ENCODE measurements at regions not wholly inside any gene's neighbourhood (a gene's known extent, or its start where the extent isn't known, plus 50 kb on each side); places are given as distances from the start of the nearest gene placed in this dataset.

DNA sequence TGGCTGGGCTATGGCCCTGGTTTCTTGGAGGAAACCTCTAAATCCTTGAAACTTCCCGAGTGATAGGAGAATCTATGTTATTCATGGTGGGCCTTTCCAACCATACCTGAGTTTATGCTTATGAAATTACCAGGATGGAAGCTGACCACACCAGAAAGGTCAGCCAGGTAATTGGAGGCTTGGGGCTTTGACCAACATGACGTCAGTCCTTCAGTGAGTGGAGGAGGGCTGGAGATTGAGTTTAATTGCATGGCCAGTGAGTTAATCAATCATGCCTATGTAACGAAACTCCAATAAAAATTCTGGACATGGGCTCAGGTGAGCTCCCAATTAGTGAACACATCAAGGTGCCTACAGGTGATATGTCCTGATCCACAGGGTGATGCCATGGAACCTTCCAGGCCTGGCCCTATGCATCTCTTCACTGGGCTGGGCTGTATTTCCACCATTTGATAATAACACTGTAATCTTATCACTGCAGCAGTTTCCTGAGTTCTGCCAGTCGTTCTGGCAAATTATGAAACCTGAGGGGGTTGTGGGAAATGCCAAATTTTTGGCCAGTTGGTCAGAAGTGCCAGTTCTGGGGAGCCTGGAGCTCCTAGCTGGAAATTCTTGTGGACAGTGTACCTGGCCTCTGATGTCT lies 106.5 kb downstream of the CDH26 start:
- DNase-seq: no peak

DNA sequence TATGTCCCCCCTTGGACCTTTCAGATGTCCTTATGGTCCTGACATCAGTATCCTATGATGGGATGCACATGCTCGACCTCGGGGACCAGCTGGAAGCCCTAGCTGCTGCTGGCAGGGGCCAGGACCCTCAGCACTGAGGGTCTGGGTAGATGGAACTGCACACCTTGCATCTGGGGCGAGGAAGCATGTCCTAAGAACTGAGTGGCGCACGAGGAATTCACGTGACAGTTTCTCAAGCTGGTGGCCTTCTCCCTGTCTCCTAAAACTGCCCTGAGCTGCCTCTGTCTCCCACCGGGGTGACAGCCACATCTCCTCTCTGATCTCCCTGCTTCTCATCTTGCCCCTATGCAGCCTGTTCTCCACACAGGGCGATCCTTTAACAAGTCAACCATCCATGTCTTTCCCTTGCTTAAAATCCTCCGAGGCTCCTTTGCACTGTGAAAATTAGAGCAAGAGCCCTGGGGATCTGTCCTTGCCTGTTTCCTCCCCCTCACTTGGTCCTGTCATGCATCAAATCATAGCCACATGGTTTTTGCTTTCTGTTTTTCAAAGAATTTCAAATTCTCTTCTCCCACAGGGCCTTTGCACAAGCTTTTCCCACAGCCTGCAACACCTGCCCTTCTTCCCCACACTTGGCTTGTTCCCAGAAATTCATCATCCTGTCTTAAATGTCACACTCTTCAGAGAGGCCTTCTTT lies 107.7 kb downstream of the CDH26 start:
- no peak for DNase-seq

- DNase-seq: no peak
These were observed 108.2 kb downstream of the CDH26 start for GRCh38 chr20:60066438-60066823.

GRCh38 chr20:60068509-60068908 lies 110.3 kb downstream of the CDH26 start:
- DNase-seq: no peak

- no peak for DNase-seq
These were observed 111.4 kb downstream of the CDH26 start for GRCh38 chr20:60069656-60070055.

DNA sequence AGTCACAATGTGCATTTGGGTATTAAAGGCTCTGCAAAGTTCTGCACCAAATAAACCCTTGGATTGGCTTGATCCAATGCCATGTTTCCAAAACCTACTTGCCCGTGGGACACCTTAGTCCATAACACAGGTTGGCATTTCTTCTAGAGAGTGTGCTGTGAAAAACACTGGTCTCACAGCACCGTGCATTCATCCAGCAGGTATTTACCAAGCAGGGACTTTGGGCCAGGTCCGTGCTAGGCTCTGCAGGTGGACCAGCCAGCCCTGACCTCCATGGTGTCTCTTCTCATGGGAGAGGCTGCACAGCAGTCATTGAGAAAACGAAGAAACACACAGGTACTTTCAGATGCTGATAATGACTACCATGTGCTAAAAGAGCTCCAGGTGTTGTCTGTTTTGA lies 112.6 kb downstream of the CDH26 start:
- no peak for DNase-seq

GRCh38 chr20:60071965-60072364 lies 113.7 kb downstream of the CDH26 start:
- DNase-seq: no peak

DNA sequence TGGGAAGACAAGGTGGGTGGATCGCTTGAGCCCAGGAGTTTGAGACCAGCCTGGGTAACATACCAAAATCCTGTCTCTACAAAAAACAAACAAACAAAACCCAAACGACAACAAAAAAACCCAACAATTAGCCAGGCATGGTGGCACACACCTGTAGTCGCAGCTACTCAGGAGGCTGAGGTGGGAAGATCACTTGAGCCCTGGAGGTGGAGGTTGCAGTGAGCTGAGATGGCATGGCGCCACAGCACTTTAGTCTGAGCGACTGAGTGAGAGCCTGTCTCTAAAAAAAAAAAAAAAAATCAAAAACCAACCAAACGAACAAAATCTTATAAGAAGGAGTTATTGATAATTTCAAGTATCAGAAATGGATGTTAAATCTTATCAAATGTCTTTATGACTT lies 114.9 kb downstream of the CDH26 start:
- DNase-seq: no peak

DNA sequence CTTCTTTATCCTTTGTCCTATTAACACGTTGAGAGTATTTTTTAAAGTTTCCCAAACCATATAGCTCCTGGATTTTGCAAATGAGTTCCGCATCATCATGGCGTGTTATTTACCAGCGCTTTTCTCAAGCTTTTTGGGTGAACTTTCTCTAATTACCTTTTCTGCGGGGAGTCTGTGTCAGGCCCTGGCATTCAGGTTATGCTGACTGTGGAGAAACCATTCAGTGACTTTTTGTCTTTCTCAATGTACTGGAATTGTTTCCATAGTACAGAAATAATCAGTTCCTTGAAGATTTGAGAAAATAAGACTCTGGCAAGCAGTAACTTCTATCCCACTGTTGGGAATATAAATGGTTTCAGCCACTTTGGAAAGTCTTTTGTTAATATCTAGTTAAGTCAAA lies 115.3 kb downstream of the CDH26 start:
- DNase-seq: no peak

DNA sequence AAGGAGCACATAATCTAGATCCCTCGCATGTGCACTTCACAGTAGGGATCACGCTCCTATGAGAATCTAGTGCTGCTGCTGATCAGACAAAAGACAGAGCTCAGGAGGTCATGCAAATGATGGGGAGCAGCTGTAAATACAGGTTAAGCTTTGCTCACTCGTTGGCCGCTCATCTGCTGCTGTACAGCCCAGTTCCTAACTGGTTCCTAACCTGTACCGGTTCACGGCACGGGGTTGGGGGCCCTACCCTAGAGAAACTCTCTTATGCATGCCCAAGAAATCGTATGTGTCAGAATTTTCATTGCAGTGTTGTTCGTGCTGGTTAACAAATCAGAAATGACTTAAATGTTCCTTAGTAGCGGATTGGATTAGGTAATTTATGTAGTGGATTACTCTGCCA lies 116.1 kb downstream of the CDH26 start:
- DNase-seq: no peak

DNA sequence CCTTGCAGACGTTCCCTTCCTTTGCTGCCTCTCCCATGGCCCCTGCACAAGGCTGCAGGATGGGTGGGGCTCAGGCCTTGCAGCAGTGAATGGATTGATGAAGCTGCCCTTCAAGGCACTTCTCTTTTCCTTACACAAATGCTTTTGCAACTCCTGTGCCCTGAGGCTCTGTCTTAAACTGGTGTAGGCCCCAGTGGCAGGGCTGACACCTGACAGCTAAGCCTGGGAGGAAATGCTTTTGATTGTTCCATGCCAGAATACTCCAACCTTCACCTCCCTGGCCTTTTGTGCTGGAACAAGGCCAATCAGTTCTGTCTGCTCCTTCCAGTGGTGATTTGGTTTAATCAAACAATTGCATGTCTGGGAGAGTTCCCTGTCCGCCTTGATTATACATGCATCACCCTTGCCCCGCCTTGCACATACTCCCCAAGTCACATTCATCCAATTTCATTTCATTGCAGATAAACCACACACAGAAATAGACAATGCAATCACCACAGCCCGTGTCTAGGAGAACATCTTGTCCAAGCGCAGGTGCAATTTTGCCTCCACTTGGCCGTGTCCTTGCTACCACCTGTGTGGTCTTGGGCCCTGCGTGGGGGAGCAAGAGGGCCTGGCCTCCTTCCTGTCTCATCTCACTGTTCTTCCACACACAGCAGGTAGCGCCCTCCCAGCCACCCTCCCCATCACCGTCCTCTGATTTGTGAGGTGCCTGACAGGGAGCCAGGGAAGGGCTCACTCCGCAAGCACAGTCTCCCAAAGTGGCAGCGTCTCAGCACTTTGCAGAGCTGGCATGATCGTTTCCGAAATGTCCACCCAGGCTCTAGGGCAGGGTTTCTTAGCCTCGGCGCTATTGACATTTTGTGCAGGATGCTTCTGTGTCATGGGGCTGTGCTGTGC lies 120.4 kb downstream of the CDH26 start:
- no peak for DNase-seq

DNA sequence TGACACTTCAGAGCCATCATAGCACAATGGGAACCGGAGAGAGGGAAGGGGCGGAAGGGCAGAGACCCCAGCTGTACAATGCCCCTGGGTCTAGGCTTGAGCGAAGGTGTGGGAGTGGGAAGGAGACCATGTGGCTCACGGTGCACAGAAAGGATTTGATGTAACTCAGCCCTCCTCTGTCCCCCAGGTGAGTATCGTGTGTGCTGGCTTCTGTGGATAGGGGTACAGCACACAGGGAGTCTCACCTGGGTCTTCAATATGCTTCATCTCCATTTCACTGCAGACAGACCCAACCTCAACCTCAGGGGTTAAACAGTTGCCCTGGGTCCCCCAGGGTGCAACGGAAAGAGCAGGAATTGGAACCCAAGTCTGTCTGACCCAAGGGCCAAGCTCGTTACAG lies 122.2 kb downstream of the CDH26 start:
- no peak for DNase-seq

- DNase-seq: no peak
These were observed 127.4 kb downstream of the CDH26 start for GRCh38 chr20:60085551-60086132.

DNA sequence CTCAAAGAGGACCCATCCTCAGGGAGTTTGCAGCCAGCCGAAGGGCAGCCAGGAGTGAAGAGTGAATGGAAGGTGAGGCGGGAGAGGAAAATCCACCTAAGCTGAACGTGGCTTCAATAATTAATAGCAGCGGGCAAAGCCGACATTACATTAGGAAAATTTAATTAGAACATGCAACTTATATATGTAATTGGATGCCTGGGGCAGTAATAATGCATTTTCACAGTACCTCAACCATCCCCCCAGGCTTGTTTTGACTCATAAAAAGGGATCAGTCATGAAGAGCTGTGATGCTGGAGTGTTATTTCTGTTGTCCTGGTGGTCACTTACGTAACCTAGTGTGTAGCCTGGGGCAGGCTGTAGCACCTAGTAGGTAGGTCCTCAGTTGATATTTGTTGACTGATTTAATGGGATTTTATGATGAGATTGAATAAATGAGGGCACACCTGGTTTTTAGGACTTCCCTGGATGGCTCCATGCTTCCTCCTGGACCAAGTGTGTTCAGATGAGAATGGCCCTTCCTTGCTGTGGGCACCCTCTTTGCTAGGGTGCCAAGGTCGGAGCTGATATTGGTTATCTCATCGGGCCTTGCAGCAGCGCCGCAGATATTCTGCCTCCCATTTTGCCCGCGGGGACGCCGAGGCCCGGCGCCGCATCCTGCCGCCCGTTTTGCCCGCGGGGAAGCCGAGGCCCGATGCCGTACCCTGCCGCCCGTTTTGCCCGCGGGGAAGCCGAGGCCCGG lies 128.8 kb downstream of the CDH26 start:
- DNase-seq: no peak

DNA sequence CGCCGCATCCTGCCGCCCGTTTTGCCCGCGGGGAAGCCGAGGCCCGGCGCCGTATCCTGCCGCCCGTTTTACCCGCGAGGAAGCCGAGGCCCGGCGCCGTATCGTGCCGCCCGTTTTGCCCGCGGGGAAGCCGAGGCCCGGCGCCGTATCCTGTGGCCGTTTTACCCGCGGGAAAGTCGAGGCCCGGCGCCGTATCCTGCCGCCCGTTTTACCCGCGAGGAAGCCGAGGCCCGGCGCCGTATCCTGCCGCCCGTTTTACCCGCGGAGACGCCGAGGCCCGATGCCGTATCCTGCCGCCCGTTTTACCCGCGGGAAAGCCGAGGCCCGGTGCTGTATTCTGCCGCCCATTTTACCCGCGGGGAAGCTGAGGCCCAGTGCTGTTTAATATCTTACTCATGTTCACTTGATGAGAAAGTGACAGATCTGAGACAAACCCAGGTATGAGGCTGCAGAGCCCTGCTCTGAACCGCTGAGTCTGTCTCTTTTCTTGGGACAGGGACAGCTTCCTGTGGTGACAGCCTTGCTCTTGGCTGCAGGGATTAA lies 129.4 kb downstream of the CDH26 start:
- DNase-seq: no peak

GRCh38 chr20:60088236-60088635 lies 130.0 kb downstream of the CDH26 start:
- DNase-seq: no peak

DNA sequence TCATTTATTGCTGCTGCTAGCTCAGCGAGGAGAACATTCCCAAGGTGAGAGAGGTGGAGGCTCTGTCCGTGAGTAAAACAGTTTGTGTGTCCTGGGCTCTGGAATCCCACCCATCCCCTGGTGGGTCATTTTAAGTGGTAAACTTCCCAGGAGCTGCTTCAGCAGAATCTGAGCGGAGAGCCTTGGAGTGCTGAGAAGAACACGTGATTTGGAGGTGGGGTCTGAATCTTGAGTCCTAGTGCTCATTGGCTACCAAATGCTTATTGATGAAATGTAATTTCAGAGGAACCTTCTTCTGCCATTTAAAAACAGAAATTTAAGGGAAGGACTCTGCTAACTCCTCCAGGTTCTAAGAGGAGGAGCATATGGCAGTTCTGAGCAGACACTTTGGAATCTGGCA lies 132.4 kb downstream of the CDH26 start:
- no peak for DNase-seq

GRCh38 chr20:60091305-60091704 lies 133.1 kb downstream of the CDH26 start:
- no peak for DNase-seq

GRCh38 chr20:60091861-60092260 lies 133.6 kb downstream of the CDH26 start:
- DNase-seq: no peak

DNA sequence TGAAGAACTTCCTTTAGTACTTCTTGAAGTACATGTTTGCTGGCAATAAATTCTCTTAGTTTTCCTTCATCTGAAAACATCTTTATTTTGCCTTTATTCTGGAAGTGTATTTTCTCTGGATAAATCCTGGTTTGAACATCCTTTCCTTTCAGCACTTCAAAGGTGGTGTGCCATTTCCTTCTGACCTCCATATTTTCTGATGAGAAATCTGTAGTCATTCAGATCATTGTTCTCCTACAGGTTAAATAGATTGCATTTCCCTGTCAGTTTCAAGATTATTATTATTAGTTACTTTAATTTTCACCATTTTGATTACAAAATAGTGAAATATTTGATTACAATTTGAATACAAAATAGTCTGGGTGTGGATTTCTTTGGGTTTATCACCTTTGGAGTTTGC lies 134.5 kb downstream of the CDH26 start:
- DNase-seq: no peak

GRCh38 chr20:60095456-60095855 lies 137.2 kb downstream of the CDH26 start:
- peak; percentile 82 for DNase-seq

GRCh38 chr20:60096166-60096565 lies 137.9 kb downstream of the CDH26 start:
- DNase-seq: no peak

GRCh38 chr20:60097285-60097684 lies 139.1 kb downstream of the CDH26 start:
- DNase-seq: no peak

All from DMS 273 treated with DMSO at 0.1 percent for 48 hours (cell line).